Lower leg skin (tissue), 4 donors: ENCODE measurements at regions not wholly inside any gene's neighbourhood (a gene's known extent, or its start where the extent isn't known, plus 50 kb on each side); places are given as distances from the start of the nearest gene placed in this dataset.

Experiments used
- DNase-seq, 2 donors: peaks; one replicate each; pipeline ENCODE4 v3.0.0-alpha.2; 2019; ENCODE audit warnings: low spot score in 2 of 2
- H3K4me3 ChIP-seq: fragments of 200-600 bp; sonication (generic); 2 replicates; pipeline ENCODE4 v1.5.1; 2017; ENCODE audit warnings: mild to moderate bottlenecking, low read depth; ENCODE audit not compliant: poor library complexity, severe bottlenecking
- POLR2A ChIP-seq, 2 donors: fragments of 450-650 bp; IDR thresholded peaks; one replicate each; pipeline ENCODE4 v1.6.1; 2016 to 2017; ENCODE audit warnings: antibody characterized with exemption in 2 of 2, mild to moderate bottlenecking in 1 of 2, moderate library complexity in 1 of 2
- WGBS, 2 donors: methylation state at CpG; one replicate each; pipeline ENCODE4 v1.1.5; 2018; 5-methylcytosine and 5-hydroxymethylcytosine counted together
- intact Hi-C: fragments of 100-400 bp; cut with DNase I; formaldehyde crosslinking; loops from one replicate; pipeline ENCODE4 v1.15.0; 2023; ENCODE audit warnings: low total_unique reads
- TF ChIP-seq, protein P1 (sequence below), 3 donors: fragments of 450-650 bp; IDR thresholded peaks; one replicate each; pipeline ENCODE4 v1.5.1; 2016; ENCODE audit warnings: antibody characterized with exemption in 3 of 3, mild to moderate bottlenecking in 3 of 3, moderate library complexity in 2 of 3

DNA sequence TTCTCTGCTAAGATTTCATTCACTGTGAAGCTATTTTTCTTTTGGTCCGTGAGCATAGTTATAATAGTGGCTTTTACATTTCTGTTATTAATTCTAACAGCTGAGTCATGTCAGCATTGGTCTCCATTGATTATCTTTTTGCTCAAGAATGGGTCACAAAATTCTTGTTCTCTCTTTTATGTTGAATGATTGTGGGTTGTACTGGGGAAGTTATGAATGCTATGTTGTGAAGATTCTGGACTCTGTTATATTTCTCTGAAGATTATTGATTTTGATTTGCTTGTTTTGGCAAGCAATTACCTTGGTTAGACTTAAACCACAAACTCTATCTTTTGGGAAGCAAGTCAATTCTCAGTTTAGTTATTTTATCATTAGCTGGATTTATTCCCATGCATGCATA lies 98.8 kb downstream of the IRX5 start:
- TF ChIP-seq, protein P1, sequence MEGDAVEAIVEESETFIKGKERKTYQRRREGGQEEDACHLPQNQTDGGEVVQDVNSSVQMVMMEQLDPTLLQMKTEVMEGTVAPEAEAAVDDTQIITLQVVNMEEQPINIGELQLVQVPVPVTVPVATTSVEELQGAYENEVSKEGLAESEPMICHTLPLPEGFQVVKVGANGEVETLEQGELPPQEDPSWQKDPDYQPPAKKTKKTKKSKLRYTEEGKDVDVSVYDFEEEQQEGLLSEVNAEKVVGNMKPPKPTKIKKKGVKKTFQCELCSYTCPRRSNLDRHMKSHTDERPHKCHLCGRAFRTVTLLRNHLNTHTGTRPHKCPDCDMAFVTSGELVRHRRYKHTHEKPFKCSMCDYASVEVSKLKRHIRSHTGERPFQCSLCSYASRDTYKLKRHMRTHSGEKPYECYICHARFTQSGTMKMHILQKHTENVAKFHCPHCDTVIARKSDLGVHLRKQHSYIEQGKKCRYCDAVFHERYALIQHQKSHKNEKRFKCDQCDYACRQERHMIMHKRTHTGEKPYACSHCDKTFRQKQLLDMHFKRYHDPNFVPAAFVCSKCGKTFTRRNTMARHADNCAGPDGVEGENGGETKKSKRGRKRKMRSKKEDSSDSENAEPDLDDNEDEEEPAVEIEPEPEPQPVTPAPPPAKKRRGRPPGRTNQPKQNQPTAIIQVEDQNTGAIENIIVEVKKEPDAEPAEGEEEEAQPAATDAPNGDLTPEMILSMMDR (IDR thresholded peaks at IDR 0.05): no peak
- TF ChIP-seq POLR2A (IDR thresholded peaks at IDR 0.05): no peak
- H3K4me3 ChIP-seq: no peak overlapping the region
- DNase-seq: no peak
- 56 to 92% methylated on average over 1 of the region's 1 CpG for WGBS, 2 donors
- intact Hi-C loops: no loop called here

DNA sequence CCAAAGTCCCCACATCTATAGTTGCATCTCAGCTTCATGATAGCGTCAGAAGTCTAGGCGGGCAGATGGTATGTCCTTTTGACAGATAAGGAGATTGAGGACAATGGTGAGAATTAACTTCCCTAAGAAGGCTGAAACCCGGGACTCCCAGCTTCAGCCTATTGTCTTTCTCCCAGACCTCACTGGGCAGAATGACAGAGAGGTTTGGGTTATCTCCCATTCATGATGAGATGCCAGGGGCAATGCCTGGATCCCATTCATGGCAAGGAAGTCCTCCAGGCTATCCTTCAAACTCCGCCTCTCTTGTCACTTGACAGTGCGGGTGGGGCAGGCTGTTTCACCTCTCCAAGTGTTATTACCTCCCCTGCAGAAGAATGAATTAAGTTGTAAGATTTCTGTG lies 100.3 kb downstream of the IRX5 start:
- intact Hi-C loops: no loop called here
- H3K4me3 ChIP-seq: no peak overlapping the region
- no peak for TF ChIP-seq POLR2A (IDR thresholded peaks at IDR 0.05)
- peak in 1 of 2 donors; percentile 14 for DNase-seq
- WGBS, 2 donors: 71 to 78% methylated on average over 5 of the region's 5 CpGs

DNA sequence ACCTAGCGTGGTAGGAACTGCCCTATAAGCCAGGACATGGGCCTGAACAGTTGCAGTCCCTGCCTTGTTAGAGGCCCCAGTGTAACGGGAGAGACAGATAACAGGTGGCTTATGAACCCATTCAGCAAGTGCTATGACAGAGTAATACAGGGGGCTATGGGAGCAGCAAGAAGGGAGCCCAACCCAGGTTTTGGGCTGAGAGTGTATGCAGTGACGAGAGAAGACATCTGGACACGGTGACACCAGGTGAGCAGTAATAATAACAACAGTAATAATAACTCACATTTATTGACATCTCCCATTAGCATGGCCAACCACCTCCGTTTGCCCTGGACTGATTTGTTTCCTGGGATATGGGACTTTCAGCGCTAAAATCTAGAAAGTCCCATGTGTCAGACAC lies 100.8 kb downstream of the IRX5 start:
- 77 to 85% methylated on average over 6 of the region's 6 CpGs for WGBS, 2 donors
- no peak for TF ChIP-seq POLR2A (IDR thresholded peaks at IDR 0.05)
- TF ChIP-seq, protein P1 (IDR thresholded peaks at IDR 0.05): no peak
- no peak overlapping the region for H3K4me3 ChIP-seq
- DNase-seq: peak in 1 of 2 donors; percentile 53
- intact Hi-C loops: no loop called here

DNA sequence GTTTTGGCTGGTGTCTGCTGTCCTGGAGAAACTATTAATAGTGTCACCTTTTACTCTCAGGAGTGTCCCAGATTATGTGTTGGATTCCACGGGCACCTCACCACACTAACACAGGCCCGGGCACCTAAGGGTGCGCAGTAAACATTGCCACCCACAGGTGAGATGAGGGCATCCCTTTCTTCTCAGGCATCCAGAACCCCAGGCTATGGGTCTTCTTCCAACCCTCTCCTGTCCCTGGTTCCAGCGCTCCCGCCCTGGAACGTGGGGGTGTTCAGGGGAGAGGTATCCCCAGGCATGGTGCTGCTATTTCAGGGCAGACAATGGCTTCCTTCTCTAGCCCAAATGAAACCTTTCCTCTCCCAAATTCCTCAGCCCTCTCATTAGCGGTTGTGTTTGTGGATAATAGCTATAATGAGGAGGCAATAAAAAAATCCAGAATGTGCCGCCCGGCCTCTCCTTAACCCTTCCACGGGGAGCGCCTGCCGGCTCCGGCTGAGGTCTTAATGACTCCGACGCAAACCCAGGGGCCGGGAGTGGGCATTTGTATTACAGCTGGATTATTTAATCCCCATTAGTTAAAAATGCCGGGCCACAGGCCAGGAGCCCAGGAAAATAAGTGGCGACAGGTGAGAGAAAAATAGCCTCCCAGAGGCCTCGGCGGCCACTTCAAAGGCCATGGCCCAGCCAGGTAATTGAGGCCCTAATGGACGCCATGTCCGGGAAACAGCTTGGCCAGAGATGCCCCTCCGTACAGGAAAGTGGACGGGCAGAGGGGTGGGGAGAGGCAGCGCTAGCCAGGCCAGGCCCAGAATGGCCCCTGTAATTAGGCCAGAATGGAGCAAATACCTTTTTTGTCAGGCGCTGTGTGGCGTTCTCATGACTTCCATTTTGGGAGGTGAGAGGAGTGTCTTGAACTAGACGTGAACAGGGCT lies 102.8 kb downstream of the IRX5 start:
- 74 to 81% methylated on average over 28 of the region's 28 CpGs for WGBS, 2 donors
- intact Hi-C loops: no loop called here
- peak in 1 of 2 donors; percentile 83 for DNase-seq
- H3K4me3 ChIP-seq: no peak overlapping the region
- TF ChIP-seq, protein P1 (IDR thresholded peaks at IDR 0.05): no peak
- TF ChIP-seq POLR2A (IDR thresholded peaks at IDR 0.05): no peak

DNA sequence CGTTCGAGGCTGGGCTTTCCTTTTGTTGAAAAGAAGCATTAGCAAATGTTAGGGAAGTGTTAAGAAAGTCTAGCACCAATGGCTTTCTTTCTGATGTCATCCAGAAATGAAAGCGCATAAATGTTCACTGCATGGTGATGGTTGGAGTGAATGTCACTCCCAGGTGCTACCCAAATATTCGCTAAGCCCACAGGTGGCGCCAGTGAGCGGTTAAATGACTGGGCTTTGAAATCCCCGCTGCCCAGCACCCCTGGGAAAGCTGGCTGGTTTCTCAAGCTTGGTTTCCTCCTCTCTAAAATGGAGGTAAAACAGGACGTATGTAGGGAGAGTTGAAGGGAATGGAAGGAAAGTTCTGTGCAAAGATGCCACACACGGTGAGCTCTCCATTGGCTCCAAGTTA lies 104.4 kb downstream of the IRX5 start:
- WGBS, 2 donors: 53 to 57% methylated on average over 9 of the region's 9 CpGs
- H3K4me3 ChIP-seq: no peak overlapping the region
- TF ChIP-seq, protein P1 (IDR thresholded peaks at IDR 0.05): no peak
- no peak for TF ChIP-seq POLR2A (IDR thresholded peaks at IDR 0.05)
- intact Hi-C loops: no loop called here
- no peak for DNase-seq

DNA sequence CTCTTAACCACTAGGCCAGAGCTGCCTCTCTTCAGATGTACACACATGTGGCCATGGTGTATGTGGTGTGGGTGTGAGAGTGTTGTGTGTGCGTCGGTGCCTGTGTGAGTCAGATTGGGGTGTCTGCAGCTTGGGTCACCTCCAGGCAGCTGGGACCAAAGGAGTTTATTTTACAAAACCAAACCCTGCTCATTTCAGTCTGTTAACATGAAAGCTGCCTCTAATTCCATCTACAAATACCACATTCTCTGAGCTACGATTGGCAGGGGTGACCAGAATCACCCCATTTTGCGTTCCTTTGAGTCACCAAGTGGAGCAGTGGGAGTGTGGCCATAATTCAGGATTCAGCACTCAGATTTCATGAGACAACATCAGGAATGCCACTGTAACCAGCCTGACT lies 105.3 kb downstream of the IRX5 start:
- no peak for TF ChIP-seq POLR2A (IDR thresholded peaks at IDR 0.05)
- TF ChIP-seq, protein P1 (IDR thresholded peaks at IDR 0.05): no peak
- intact Hi-C loops: no loop called here

More for the DNA sequence above, 105.3 kb downstream of the IRX5 start:
- no peak overlapping the region for H3K4me3 ChIP-seq
- WGBS, 2 donors: 65 to 71% methylated on average over 4 of the region's 4 CpGs
- no peak for DNase-seq
